PC-9 (cell line): ENCODE measurements at regions not wholly inside any gene's neighbourhood (a gene's known extent, or its start where the extent isn't known, plus 50 kb on each side); places are given as distances from the start of the nearest gene placed in this dataset.

ENCODE experiments used
- EZH2 ChIP-seq: fragments of 200-600 bp; sonication (generic); IDR thresholded peaks from 2 replicates; pipeline ENCODE4 v1.8.0; 2017; ENCODE audit warnings: antibody characterized with exemption, low read depth
- TF ChIP-seq, protein P1 (sequence below): fragments of 200-600 bp; sonication (generic); conservative IDR thresholded peaks from 2 replicates; pipeline ENCODE4 v1.6.1; 2017; ENCODE audit warnings: mixed run types, antibody characterized with exemption, mild to moderate bottlenecking, moderate library complexity

DNA sequence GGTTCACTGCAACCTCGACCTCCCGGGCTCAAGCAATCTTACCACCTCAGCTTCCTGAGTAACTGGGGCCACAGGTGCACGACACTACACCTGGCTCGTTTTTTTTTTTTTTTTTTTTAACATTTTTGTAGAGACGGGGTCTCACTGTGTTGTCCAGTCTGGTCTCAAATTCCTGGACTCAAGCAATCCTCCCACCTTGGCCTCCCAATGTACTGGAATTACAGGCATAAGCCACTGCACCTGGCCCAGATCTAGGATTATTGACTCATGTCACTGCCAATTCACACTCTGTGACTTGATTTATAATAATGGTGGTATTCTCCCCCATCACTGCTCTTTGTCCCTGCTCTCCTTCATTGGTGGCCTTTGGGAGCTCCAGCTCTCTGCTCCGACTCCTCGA lies 145.1 kb downstream of the PTPRU start:
- TF ChIP-seq, protein P1, sequence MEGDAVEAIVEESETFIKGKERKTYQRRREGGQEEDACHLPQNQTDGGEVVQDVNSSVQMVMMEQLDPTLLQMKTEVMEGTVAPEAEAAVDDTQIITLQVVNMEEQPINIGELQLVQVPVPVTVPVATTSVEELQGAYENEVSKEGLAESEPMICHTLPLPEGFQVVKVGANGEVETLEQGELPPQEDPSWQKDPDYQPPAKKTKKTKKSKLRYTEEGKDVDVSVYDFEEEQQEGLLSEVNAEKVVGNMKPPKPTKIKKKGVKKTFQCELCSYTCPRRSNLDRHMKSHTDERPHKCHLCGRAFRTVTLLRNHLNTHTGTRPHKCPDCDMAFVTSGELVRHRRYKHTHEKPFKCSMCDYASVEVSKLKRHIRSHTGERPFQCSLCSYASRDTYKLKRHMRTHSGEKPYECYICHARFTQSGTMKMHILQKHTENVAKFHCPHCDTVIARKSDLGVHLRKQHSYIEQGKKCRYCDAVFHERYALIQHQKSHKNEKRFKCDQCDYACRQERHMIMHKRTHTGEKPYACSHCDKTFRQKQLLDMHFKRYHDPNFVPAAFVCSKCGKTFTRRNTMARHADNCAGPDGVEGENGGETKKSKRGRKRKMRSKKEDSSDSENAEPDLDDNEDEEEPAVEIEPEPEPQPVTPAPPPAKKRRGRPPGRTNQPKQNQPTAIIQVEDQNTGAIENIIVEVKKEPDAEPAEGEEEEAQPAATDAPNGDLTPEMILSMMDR, result no peak
- TF ChIP-seq EZH2, result no peak
